Bronchial epithelial cell (primary cell): ENCODE measurements at regions not wholly inside any gene's neighbourhood (a gene's known extent, or its start where the extent isn't known, plus 50 kb on each side); places are given as distances from the start of the nearest gene placed in this dataset.

Source experiments
- DNase-seq: peaks from one replicate; pipeline ENCODE4 v3.0.0-alpha.2; 2010; ENCODE audit warnings: low read depth
- FAIRE-seq: peaks from 2 replicates; lab custom pipeline; 2011; peaks lifted over from hg19 to GRCh38; lab: Jason Lieb, UNC
- H3K27me3 ChIP-seq: 2 replicates; pipeline ENCODE4 v1.5.1; 2011; ENCODE audit warnings: low read length; ENCODE audit not compliant: control insufficient read depth, insufficient read depth
- H3K36me3 ChIP-seq: 2 replicates; pipeline ENCODE4 v1.5.1; 2011; ENCODE audit warnings: low read length; ENCODE audit not compliant: control insufficient read depth, insufficient read depth
- H3K4me3 ChIP-seq: 2 replicates; pipeline ENCODE4 v1.5.1; 2011; ENCODE audit warnings: mild to moderate bottlenecking, low read depth, low read length, control low read depth
- CTCF ChIP-seq: IDR thresholded peaks from 2 replicates; pipeline ENCODE4 v1.5.1; 2011; ENCODE audit warnings: mild to moderate bottlenecking, moderate library complexity, low read length, control low read depth, inconsistent platforms; ENCODE audit not compliant: insufficient read depth, severe bottlenecking

GRCh38 chr2:60400462-60401246, 152.8 kb downstream of the BCL11A start:
- no peak for TF ChIP-seq CTCF
- Histone ChIP-seq H3K4me3 (no peak overlapping the region), H3K27me3 (no peaks in the 10 kb centered on the region), H3K36me3 (no peaks in the 10 kb centered on the region)
- no peak for DNase-seq
- no peak for FAIRE-seq

DNA sequence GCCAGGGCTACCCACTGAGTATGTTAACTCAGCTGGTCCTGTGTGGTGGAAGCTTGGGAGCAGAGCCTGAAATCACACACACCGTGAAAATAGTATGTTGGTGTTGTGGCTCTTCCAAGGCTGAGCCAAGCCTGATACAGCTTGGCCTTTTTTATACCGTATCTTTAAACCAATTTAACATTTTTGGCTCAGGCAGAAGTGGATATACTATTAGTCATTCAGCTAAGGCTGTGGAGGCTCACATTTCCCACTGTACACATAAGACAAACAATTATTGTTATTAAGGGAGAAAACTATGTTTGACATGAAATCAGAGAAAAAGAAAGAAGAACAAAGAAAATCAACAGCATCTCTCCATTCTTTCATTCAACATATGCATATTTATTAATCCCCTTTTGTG, 159.0 kb downstream of the BCL11A start:
- peak; percentile 15 for DNase-seq
- H3K4me3 ChIP-seq = no peak overlapping the region
- H3K36me3 ChIP-seq = no peaks in the 10 kb centered on the region
- no peak for TF ChIP-seq CTCF
- no peak for FAIRE-seq
- H3K27me3 ChIP-seq = no peaks in the 10 kb centered on the region

DNA sequence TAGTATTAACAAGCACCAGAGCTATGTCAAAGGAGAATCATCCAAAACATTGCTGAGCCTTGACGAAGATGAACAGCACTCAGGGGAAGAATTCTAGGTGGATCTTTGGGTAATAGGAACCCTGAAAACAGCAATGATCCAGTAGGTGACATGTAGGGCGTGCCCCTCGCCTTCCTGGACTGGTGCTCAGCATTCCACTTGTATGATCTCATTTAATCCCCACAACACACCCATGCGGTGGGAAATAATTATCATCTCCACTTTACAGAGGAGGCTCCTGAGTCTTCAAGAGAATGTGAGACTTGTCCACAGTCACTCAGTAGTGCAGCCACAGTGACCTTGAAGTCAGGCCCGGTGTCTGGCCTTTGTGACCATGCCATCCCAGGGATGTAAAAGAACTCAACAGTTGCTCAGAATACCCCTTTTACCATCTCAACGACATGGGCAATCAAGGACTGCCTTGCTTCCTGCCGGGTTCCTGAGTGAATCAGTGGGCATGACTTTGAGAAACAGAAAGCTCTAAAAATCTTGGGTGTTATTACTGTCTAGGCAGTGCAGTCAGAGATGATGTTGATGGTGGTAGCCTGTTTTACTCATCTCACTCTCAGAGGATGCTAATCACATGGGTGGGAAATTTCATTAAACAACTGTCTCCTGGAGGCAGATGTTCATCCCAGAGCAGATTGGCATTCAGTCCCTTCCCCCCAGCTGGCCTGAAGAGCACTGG, 161.6 kb downstream of the BCL11A start:
- H3K36me3 ChIP-seq = no peaks in the 10 kb centered on the region
- TF ChIP-seq CTCF = no peak
- H3K27me3 ChIP-seq = no peaks in the 10 kb centered on the region
- FAIRE-seq = no peak
- DNase-seq = peak; percentile 10
- H3K4me3 ChIP-seq = no peak overlapping the region

GRCh38 chr2:60391230-60391629, 162.2 kb downstream of the BCL11A start:
- no peak for TF ChIP-seq CTCF
- FAIRE-seq (no peak), DNase-seq (no peak)
- Histone ChIP-seq H3K27me3 (no peaks in the 10 kb centered on the region), H3K36me3 (no peaks in the 10 kb centered on the region), H3K4me3 (no peak overlapping the region)

DNA sequence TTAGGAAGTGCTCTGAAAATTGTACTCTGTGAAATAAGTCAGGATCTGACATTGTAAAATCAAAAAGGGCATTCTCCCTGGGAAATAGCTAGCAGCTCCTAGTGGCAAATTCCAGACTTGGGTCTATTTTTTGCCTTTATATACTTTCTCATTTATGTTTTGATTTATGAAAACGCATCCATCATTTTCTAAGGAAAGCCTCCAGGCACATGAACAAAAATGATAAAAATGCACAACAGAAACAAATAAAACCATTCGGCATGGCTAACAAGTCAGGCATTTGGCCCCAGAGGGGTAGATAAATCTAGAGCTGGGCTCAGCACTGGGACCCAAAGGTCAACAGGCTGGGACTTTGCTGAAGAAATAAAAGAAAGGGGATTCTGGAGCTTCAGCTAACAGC, 167.0 kb downstream of the BCL11A start:
- H3K27me3 ChIP-seq = no peaks in the 10 kb centered on the region
- no peak for DNase-seq

More for the DNA sequence above, 167.0 kb downstream of the BCL11A start:
- no peak overlapping the region for H3K4me3 ChIP-seq
- TF ChIP-seq CTCF = no peak
- H3K36me3 ChIP-seq = no peaks in the 10 kb centered on the region
- no peak for FAIRE-seq
